Panc1 (cell line): ENCODE measurements at regions not wholly inside any gene's neighbourhood (a gene's known extent, or its start where the extent isn't known, plus 50 kb on each side); places are given as distances from the start of the nearest gene placed in this dataset.

Source experiments
- ATAC-seq: fragments of 200-7000 bp; cut with Tn5 transposase; 2 replicates; pipeline ENCODE4 v1.9.1; 2020; ENCODE audit warnings: mild to moderate bottlenecking, moderate library complexity
- BruUV-seq: library from RNA; stranded (reverse); fragments of 400-500 nt; replicated peaks from 2 replicates; lab custom pipeline; 2021; lab: Mats Ljungman, UMichigan
- CTCF ChIA-PET: fragments of 300-600 bp; sonication (Branson Sonifier 250); formaldehyde crosslinking; loops from one replicate; lab custom pipeline; 2022; ENCODE audit warnings: antibody characterized with exemption; lab: Charles Lee
- POLR2A ChIA-PET: fragments of 300-600 bp; sonication (Branson Sonifier 250); formaldehyde crosslinking; loops from one replicate; lab custom pipeline; 2022; ENCODE audit warnings: antibody characterized with exemption; lab: Charles Lee
- DNase-seq: peaks from one replicate; pipeline ENCODE4 v3.0.0-alpha.2; 2010; ENCODE audit warnings: low read depth, low spot score
- H3K27ac ChIP-seq: 2 replicates; pipeline ENCODE4 v1.5.1; 2011; ENCODE audit warnings: mild to moderate bottlenecking, low read length, inconsistent platforms
- H3K27me3 ChIP-seq: fragments of 200-500 bp; sonication (Bioruptor generic); 2 replicates; pipeline ENCODE4 v1.6.0; 2014; ENCODE audit warnings: low read length, inconsistent platforms; ENCODE audit not compliant: control insufficient read depth, insufficient read depth
- H3K36me3 ChIP-seq: fragments of 200-500 bp; sonication (Bioruptor generic); 2 replicates; pipeline ENCODE4 v1.5.1; 2014; ENCODE audit warnings: inconsistent platforms, mild to moderate bottlenecking, low read length, moderate library complexity; ENCODE audit not compliant: control insufficient read depth, insufficient read depth
- H3K4me1 ChIP-seq: 2 replicates; pipeline ENCODE4 v1.5.1; 2011; ENCODE audit warnings: inconsistent platforms, mild to moderate bottlenecking, low read length, moderate library complexity; ENCODE audit not compliant: control insufficient read depth, insufficient read depth
- H3K4me3 ChIP-seq, 2 experiments: 2 replicates each; pipeline ENCODE4 v1.5.1; 2011 to 2012; ENCODE audit warnings: low read depth in 2 of 2, low read length in 2 of 2, mild to moderate bottlenecking in 2 of 2, inconsistent platforms in 1 of 2, moderate library complexity in 1 of 2
- H3K9me3 ChIP-seq: fragments of 200-500 bp; sonication (Bioruptor generic); 2 replicates; pipeline ENCODE4 v1.5.1; 2014; ENCODE audit warnings: low read depth, mild to moderate bottlenecking, inconsistent platforms, low read length, moderate library complexity; ENCODE audit not compliant: control insufficient read depth, insufficient read depth
- CTCF ChIP-seq: fragments of 450-650 bp; IDR thresholded peaks from 2 replicates; pipeline ENCODE4 v1.5.1; 2017; ENCODE audit warnings: mild to moderate bottlenecking
- POLR2AphosphoS5 ChIP-seq: IDR thresholded peaks from 2 replicates; pipeline ENCODE4 v1.6.1; 2012; ENCODE audit warnings: mild to moderate bottlenecking, low read depth, low read length, moderate library complexity
- REST ChIP-seq, 2 experiments: IDR thresholded peaks; 2 replicates each; pipeline ENCODE4 v1.6.1; 2011 to 2012; ENCODE audit warnings: low read depth in 2 of 2, control low read depth in 1 of 2, low read length in 1 of 2, mild to moderate bottlenecking in 1 of 2, moderate library complexity in 1 of 2; ENCODE audit not compliant: insufficient read depth in 1 of 2
- SIN3A ChIP-seq: IDR thresholded peaks from 2 replicates; pipeline ENCODE4 v1.6.1; 2012; ENCODE audit warnings: low read depth, mild to moderate bottlenecking, low read length, moderate library complexity, borderline replicate concordance; ENCODE audit not compliant: insufficient read depth
- TCF7L2 ChIP-seq: IDR thresholded peaks from 2 replicates; pipeline ENCODE4 v1.6.1; 2011; ENCODE audit warnings: mild to moderate bottlenecking, low read depth, low read length, inconsistent platforms
- in situ Hi-C: cut with HindIII; loops from 2 replicates; pipeline ENCODE4 v1.10.0; 2016; ENCODE audit warnings: low sequenced_read_pairs, low pct_unique_long_range_greater_than_20kb
- intact Hi-C: fragments of 100-400 bp; cut with micrococcal nuclease; formaldehyde crosslinking; loops from one replicate; pipeline ENCODE4 v1.10.0; 2022; ENCODE audit not compliant: unreplicated experiment

GRCh38 chr5:152622628-152623027 is 217.5 kb upstream of the NMUR2 start:
- Histone ChIP-seq H3K27me3 (no peaks in the 10 kb centered on the region), H3K4me3 (no peak overlapping the region), H3K4me1 (no peaks in the 10 kb centered on the region), H3K27ac (no peak overlapping the region), H3K36me3 (no peaks in the 10 kb centered on the region), H3K9me3 (no peaks in the 10 kb centered on the region)
- ATAC-seq (no peak), DNase-seq (no peak)
- no TSS peak for BruUV-seq
- ChIA-PET CTCF (no interaction called here), POLR2A (no interaction called here)
- intact Hi-C loops = no loop called here
- TF ChIP-seq SIN3A (no peak), REST (IDR thresholded peaks at IDR 0.05; ENCODE audit: insufficient read depth in 1 of 2, low read depth in 2 of 2, low read length in 1 of 2) (no peak), TCF7L2 (no peak), CTCF (no peak), POLR2AphosphoS5 (no peak)
- in situ Hi-C loops = no loop called here

GRCh38 chr5:152623951-152624350 is 218.9 kb upstream of the NMUR2 start:
- POLR2A ChIA-PET = no interaction called here
- intact Hi-C loops (no loop called here), in situ Hi-C loops (no loop called here)
- CTCF ChIA-PET = no interaction called here
- Histone ChIP-seq H3K27ac (no peak overlapping the region), H3K27me3 (no peaks in the 10 kb centered on the region), H3K4me3 (no peak overlapping the region), H3K36me3 (no peaks in the 10 kb centered on the region), H3K9me3 (no peaks in the 10 kb centered on the region), H3K4me1 (no peaks in the 10 kb centered on the region)
- BruUV-seq = no TSS peak
- DNase-seq (no peak), ATAC-seq (no peak)
- TF ChIP-seq POLR2AphosphoS5 (no peak), REST (IDR thresholded peaks at IDR 0.05; ENCODE audit: insufficient read depth in 1 of 2, low read depth in 2 of 2, low read length in 1 of 2) (no peak), CTCF (no peak), TCF7L2 (no peak), SIN3A (no peak)
